Putamen (tissue), 1 donor: ENCODE measurements at regions not wholly inside any gene's neighbourhood (a gene's known extent, or its start where the extent isn't known, plus 50 kb on each side); places are given as distances from the start of the nearest gene placed in this dataset.

Source experiments
- DNase-seq: peaks from one replicate; pipeline ENCODE4 v3.0.0-alpha.2; 2016; ENCODE audit warnings: low spot score

DNA sequence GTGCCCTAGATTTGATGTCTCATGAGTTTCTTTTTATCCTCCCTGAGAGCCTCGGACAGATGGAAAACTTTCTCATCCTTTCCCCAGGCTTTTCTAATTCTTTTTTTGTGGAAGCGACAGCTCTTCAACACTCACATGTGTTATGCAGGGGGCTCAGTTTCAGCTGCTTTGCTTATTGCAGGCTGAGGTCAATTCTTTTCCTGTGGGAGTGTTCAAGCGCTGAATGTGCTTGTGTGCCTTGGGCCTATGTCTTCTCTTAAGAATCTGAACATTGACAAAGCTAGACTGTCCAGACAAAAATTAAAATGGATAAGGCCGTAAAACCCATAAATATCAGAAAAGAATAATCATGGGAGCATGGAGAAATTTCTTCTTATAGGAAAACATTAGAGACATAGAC is 125.2 kb upstream of the STEAP4 start:
- DNase-seq: no peak

DNA sequence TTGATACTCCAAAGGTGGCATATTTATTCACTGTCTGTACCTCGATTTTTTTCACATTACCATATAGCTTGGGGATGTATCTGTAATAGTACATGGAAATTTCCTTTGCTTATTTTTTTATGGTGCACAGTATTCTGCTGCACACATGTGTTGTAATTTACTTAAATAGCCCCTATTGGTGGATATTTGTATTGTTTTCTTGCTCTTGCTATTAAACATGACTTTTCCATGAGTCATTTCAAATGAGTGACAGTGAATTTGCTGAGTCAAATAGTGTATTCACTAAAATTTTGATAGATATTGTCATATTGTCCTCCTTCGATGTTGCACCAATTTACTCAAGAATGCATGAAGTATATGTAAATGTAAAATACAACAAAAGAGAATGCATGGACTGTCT is 122.7 kb upstream of the STEAP4 start:
- no peak for DNase-seq

DNA sequence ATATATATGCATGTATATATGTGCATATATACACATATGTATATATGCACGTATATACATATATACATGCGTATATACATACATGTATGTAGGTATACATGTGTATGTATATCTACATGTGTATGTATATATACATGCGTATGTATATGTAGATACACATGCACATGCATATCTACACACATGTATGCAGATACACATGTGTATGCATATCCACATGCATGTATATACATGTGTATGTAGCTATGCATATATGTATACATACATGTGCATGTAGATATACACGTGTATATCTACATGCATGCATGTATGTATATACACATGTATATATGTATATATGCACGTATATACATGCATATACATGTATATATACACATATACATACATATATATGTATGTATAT is 95.8 kb upstream of the STEAP4 start:
- no peak for DNase-seq

DNA sequence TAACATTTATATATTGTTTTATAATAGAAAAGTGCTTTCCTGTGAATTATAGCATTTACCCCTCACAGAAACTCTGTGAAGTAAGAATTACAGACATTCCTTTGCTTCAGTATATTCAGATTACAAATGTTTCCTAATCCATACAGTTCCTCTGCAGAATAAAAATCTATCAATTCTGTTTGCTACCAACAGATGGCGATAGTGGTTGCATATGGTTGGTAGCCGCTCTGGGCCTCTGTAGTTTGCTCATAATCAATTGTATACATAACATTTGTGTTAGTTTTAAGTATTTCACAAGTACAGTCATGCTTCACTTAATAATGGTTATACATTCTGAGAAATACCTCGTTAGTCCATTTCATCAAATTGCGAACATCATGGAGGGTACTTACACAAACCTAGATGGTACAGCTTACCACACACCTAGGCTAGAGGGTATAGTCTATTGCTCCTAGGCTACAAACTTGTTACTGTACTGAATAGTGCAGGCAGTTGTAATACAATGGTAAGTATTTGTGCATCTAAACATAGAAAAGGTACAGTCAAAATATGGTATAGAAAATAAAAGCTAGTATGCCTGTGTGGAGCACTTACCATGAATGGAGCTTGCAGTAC is 94.4 kb upstream of the STEAP4 start:
- no peak for DNase-seq

DNA sequence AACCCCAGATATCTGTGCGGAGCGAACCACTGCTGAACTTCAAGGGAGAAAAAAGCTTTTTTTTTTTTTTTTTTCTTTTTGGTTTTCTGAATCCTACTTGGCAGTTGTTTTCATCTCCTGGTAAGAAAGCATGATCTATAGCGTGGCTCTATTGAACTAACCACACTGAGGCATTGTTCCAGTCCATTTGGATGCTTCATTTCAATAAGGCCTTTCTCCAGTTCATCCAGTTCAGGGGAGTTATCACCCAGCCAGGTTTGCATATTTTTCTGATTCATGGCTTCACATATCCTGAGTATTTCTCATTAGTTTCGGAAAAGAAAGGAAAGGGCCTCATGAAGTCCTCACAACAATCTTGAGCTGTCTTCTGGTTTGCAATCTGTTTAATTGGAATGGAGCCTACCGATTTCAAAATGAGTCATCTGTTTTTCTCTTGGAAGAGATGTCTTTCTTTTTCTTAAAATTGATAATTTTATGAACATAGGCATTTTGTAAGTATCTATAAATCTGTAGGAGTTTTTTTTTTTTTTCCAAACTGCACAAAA is 93.1 kb upstream of the STEAP4 start:
- DNase-seq: no peak

DNA sequence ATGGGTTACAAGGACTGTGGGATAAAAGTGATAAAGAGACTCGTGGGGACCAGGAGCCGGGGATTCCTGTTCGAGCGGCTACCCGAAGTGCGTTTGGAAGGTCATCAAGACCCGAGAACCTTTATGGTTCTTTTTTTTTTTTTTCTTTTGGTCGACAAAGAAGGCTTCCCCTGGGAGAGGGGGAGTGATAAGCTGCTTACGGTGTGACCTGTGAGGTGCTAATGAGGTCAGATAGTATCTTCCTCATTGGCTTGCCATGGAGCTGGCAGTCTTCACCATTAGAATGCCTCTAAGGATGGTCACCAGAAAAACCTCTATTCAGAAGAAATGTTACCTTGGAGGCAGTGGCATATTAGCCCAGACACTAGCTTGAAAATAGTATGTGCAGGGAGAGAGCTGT is 92.3 kb upstream of the STEAP4 start:
- no peak for DNase-seq

DNA sequence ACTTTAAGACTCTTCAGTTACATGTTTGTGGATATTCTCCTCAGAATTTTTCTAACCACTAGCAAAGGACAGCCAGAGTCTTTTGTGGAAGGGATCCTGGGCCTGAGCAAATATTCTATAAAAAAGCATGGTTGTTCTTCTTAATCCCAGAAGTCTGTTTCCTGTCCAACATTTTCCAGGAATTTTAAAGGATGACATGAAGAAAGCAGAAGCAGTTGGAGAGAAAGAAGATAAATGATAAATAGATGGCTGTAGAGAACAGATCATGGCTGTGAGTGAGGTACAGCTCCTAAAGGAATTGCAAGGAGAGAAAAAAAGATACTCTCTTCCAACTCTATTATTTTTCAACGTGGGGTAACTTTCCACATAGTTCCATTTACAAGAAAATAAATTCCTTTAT is 91.8 kb upstream of the STEAP4 start:
- DNase-seq: no peak

DNA sequence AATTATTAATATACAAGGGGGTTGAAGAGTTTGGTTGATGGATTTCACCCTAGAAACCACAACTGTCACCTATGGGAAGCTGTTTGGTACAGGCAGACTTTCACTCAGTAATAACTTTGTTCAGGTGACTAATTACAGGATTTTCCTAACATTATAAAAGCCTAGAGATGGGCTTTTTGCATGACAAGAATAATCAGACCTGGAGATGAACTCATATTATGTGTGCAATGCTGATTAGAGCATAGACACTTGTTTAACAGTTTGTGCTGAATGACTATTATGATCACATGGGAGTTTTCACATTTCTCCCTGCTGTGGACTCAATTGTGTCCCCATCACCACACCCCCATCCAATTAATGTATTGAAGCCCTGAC is 90.2 kb upstream of the STEAP4 start:
- DNase-seq: no peak

DNA sequence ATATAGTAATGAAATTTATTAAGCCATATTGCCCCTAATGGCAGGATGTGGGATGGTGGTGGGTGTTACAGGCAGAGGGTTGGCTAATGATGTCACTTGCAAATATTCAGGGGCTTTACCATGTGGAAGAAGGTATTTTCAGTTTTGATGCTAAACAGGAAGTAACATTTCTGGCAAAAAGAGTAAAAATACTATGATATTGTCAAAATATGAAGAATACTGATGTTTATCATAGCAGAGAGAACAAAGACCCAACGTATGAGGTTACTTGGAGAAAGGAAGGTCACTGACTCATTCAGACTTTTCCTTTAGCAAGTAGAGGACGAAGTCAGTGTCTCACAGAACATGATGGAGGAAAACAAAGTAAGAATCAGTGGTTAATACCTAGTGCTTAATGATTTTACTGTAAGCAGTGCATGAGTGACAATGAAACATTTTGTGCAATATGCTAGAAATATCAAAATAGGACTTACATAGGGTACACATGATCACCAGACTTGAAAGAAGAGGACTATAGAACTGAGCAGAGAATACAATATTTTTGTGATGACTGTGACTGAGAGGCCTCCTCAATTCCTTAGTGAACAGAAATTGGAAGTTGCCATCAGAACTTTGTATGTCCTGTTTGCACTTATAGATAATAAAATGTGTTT is 89.7 kb upstream of the STEAP4 start:
- no peak for DNase-seq

DNA sequence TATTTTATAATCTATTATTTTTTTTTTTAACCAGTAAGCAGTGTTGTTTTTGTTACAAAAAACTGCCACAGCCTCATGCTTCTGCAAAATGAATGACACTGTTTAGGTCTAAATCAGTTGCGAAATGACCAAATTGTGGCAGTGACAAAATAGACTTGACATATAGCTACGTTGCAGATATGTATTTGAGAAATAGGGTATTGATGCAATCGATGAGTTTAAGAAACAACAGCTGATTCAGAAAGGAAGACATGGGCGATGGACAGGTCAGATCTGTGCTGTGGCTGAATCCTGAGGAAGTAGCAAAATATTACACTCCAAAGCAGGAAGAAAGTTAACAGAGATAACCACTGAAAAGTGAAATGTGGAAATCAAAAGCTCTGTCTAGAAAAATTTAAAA is 89.0 kb upstream of the STEAP4 start:
- no peak for DNase-seq

DNA sequence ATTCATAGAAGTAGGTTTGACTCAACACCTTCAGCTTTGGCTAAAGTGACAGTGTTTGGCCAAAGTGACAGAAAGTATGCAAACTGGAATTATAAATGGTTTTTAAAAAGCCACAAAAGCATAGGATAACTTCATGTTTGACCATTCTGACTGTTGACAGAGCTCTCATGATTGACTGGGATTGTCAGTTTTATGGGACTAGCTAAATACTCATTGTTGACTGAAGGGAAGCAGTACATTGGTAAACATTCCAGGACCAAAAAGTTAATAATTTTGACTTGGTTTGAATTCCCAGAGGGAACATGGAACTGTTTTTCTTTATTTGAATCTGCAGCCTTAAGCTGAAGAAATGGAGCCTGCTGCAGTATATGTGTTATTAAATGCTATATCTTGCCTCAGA is 84.6 kb upstream of the STEAP4 start:
- no peak for DNase-seq

DNA sequence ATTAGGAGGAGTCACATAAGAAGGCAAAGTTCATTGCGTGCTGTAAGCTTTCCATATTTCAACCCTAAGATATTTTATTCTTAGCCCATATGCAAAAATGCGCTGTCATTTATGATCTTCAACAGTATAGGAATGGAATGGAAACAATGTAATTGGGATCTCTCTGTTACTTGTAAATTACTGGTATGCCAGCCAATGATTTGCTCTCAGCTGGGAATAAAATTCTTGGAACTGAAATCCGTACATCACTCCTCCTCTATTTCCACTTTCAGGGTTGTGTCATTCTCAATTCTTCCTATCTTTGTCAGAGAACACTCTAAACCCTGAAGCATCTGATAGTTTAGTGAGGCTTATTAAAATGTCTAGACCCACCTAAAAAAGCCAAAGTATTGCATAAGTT is 80.7 kb upstream of the STEAP4 start:
- DNase-seq: no peak

DNA sequence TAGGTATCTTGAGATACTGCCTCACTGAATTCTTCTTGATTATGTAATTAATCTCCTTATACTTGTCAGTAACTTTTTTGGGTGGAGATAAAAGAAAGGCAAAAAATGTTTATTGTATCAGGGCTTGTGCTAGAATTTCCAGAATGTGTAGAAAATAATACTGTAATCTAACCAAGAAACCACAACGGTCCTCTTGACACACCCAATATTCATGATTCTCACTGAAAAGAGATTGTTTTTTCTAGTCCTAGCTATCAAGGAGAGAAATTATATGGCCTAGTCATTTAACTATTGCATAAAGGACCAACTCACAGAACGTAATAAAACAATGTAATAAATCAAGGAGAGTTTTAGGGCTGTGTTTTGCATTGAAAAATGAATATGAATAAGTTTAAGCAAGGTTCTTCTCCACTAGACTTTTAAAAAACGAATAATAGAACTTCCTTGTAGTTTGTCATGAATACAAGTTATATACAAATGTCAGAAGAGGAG is 80.0 kb upstream of the STEAP4 start:
- DNase-seq: no peak

DNA sequence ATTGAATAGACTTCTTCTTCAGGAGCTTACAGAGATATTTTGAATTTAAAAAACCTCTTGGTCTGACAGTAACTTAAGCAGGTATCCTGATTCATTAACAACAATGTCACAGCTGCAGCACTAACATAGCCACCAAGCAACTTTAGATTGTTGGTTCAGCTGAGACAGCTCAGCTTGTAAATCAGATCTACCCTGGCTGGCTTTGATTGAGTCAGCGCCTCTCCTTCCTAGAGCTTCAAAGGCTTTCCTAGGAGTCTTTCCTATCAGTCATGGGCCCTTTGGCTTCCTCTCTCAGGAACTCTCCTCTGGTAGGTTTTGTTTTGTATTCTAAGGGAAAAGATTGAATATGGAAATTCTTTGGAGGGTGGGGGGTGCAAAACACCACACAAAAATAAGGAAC is 70.7 kb upstream of the STEAP4 start:
- DNase-seq: no peak

DNA sequence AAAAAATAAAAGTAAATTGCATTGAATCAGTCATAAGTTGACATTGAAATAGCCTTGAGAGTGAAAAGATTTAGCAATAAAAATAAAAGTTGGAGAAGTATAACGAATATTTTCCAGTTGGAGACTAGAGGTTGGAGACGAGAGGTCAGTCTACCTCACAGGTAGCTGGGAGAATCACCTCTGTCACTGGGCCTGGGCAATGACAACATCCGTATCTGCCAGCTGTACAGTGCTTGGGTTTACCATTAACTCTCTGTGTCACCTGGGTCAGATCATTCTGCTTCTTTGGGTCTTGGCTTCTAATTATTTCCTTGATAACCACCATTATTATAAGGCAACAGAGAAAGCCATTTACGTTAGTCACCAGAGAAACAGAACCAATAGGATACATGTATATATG is 62.0 kb upstream of the STEAP4 start:
- DNase-seq: no peak

DNA sequence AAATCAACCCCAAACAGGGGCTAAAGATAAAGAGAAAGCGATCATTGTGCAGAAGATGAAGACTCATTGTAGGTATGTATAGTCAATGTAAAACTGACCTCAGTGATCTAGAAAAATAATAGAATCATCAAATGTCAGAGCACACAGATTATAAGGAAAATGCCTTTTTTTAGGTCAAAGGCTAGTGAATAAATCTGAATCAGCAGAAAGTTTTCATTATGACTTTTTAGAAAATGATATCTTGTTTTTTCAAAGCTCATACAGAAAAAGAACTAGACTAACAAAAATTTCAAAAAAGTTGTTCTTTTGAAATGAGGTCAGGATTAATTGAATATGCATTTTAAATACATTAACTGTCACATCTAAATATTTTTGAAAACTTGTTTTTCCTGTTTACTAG is 60.2 kb upstream of the STEAP4 start:
- no peak for DNase-seq

DNA sequence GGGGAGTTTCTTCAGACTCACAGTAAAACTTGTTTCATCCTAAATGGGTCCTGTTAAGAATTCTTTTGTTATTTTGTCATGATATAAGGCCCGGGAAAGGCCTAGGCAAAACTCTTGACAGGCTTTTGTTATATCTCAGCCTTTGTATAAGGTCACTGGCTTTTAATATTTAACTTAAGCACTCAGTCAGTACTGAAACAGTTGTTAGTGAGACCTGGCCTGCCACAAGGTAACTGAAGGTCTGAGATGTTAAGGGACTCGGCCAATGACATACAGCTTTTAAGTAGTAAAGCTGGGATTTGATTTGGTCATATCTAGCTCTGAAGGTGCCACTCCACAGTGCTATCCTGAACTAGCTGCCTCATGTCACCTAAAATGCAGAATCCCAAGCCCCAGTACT is 57.2 kb upstream of the STEAP4 start:
- no peak for DNase-seq

DNA sequence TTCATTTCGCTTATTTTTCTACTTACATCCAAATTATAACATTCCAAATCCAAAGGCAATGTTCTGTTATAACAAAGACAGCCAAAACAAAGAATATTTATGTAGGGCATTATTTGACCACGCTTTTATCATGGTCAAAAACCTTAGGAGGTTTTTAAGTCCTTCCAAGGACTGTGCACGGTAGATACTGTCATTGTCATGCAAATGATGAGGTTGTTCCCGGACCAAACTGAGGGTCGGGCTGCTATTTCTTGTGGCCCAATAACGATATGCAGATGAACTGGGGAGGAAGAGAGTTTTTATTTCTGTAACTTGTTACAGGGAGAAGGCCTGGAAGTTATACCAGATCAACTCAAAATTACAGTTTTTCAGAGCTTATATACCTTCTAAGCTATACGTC is 56.6 kb upstream of the STEAP4 start:
- DNase-seq: no peak

DNA sequence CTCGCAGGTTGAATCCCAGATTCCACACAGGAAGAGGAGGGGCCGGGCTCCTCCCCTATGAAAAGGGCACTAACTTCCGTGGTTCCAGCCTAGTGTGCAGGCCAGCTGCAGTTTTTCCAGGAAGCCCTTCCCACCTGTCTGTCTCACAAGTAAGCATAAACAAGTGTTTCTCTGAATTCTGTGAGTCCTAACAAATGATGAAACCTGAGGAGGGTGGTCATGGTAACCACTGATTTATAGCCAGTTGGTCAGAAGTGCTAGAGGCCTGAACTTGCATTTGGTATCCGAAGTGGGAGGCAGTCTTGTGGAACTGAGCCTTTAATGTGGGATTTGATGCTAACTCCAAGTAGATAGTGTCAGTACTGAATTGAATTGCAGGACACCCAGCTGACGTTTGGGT is 54.7 kb upstream of the STEAP4 start:
- DNase-seq: no peak

DNA sequence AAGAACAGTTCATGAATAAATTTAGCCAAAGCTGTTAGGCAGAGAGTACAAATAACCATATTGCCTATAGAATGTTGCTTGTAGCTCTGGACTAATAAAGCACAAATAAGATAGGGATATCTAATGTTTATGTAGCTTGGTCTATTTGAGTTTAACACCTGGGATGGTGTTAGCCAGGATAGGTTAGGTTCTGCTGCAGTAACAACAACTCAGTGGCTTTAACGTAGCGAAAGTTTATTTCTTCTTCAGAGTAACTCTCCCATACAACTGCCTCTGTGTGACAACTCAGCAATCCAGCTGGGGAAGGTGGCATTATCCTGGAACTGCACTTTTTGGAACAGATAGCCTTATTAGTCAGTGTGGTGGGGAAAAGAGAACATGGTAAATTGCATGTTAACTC is 52.2 kb upstream of the STEAP4 start:
- no peak for DNase-seq

DNA sequence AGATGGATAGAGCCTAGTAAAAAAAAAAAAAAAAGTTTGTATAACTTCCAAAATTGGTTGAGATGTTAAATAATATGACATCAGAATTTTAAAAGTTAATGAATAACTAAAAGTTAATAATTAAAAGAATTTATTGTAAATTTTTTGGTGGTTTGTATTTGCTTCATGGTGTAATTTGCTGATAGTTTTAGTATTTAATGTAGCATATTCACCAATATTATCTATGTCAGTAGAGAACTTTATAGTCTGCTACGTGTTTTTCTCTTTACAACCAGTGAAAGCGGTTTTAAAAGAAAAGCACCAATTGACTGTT is 51.8 kb upstream of the STEAP4 start:
- no peak for DNase-seq

DNA sequence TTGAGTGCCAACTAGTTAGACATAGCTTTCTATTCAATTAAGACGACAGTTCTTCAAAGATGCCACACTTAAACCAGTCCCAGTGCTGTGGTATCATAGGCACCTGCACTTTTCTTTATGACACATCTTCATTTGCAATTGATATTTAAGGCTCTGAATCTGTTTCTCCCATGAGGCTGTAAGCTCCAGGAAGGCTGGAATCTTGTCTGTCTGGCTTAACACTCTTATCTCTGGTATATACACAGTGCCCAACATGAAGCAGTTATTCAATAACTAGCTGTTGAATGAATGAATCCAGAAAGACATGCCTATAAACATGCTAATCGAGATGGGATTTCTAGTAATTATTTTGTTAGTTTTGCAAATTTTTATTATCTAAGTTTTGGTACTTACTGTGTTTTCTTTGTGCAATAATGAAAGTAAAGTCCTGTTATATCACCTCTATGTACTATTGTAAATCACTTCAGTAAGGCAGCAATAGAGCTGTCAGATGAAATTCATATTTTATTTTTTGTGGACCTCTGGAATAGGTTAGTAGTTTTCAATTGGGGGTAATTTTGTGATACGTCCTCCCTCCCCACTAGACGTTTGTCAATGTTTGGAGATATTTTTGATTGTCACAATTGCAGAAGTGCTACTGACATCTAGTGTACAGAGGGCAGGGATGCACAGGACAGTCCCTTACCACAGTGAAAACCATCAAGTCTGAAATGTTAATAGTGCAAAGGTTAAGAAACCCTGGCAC is 51.3 kb upstream of the STEAP4 start:
- DNase-seq: no peak

DNA sequence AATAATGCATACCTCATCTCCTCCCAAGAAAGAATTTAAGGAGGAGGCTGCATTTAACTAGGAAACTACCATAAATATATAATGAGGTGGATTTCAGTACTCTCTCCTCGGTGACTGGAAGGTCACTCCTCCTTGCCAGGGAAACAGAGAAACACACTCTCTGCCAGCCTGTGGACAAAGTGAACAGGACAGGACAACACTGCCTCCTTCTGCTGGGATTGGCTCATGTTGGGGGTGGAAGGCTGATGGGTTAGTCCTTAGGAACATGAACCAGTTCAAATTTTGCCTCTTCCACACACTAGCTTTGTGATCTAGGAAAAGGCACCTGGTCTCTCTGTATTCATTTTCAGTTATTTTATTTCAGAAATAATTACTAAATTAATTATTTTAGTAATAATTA is 50.6 kb upstream of the STEAP4 start:
- DNase-seq: no peak
